ENCODE measurements at regions not wholly inside any gene's neighbourhood (a gene's known extent, or its start where the extent isn't known, plus 50 kb on each side); places are given as distances from the start of the nearest gene placed in this dataset.

GRCh38 chr22:48192920-48193319 lies 1430.5 kb downstream of the TBC1D22A start:
- DNase-seq: no peak
- Histone ChIP-seq H3K9me3 (peaks cover 0 to 46% (median 18%) of the 10 kb centered on the region in 12 donors), H3K4me3 (no peak overlapping the region), H3K27ac (no peak overlapping the region), H3K4me1 (no peaks in the 10 kb centered on the region), H3K36me3 (no peaks in the 10 kb centered on the region), H3K27me3 (peaks cover 0 to 5% (median 0%) of the 10 kb centered on the region in 9 donors)
- intact Hi-C loops (cut with DNase I): loop anchor here in 1 of 10 donors (10.0 kb wide), 1 partner anchor 62 kb away; no protein-coding TSS in a partner anchor
- WGBS, 4 donors: 84 to 96% (median 86%) methylated on average over 3 of the region's 3 CpGs
- no peak for ATAC-seq
- TF ChIP-seq POLR2A (IDR thresholded peaks at IDR 0.05): no peak
- TF ChIP-seq, protein P1, sequence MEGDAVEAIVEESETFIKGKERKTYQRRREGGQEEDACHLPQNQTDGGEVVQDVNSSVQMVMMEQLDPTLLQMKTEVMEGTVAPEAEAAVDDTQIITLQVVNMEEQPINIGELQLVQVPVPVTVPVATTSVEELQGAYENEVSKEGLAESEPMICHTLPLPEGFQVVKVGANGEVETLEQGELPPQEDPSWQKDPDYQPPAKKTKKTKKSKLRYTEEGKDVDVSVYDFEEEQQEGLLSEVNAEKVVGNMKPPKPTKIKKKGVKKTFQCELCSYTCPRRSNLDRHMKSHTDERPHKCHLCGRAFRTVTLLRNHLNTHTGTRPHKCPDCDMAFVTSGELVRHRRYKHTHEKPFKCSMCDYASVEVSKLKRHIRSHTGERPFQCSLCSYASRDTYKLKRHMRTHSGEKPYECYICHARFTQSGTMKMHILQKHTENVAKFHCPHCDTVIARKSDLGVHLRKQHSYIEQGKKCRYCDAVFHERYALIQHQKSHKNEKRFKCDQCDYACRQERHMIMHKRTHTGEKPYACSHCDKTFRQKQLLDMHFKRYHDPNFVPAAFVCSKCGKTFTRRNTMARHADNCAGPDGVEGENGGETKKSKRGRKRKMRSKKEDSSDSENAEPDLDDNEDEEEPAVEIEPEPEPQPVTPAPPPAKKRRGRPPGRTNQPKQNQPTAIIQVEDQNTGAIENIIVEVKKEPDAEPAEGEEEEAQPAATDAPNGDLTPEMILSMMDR (IDR thresholded peaks at IDR 0.05): no peak

DNA sequence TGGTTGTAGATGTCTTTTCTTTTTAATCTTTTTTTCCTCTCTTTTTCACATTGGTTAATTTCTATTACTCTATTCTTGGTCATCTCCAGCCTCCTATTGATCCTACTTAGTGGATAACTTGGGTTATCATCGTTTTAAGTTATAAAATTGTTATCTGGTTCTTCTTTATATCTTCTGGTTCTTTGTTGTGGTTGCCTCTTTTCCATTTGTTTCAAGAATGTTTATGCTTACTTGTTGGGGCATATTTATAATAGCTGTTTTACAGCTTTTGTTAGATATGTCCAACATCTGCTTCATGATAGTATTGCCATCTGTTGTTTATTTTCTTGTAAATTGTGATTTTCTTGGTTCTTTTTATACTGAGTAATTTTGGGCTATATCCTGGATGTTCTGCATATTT lies 1429.6 kb downstream of the TBC1D22A start:
- peaks cover 0 to 4% (median 0%) of the 10 kb centered on the region in 9 donors for H3K27me3 ChIP-seq
- no peak for DNase-seq
- WGBS, 4 donors: 28 to 41% (median 33%) methylated on average over 1 of the region's 1 CpG
- H3K4me1 ChIP-seq: no peaks in the 10 kb centered on the region
- H3K27ac ChIP-seq: no peak overlapping the region
- peaks cover 0 to 46% (median 18%) of the 10 kb centered on the region in 12 donors for H3K9me3 ChIP-seq
- no peaks in the 10 kb centered on the region for H3K36me3 ChIP-seq
- no peak overlapping the region for H3K4me3 ChIP-seq
- intact Hi-C loops (cut with DNase I): loop anchor here in 1 of 10 donors (10.0 kb wide), 1 partner anchor 63 kb away; no protein-coding TSS in a partner anchor
- no peak for ATAC-seq
- no peak for TF ChIP-seq POLR2A (IDR thresholded peaks at IDR 0.05)
- TF ChIP-seq, protein P1 (IDR thresholded peaks at IDR 0.05): no peak

GRCh38 chr22:48188231-48188721 lies 1425.8 kb downstream of the TBC1D22A start:
- Histone ChIP-seq H3K4me1 (no peaks in the 10 kb centered on the region), H3K4me3 (no peak overlapping the region), H3K36me3 (no peaks in the 10 kb centered on the region), H3K9me3 (peaks cover 0 to 46% (median 18%) of the 10 kb centered on the region in 12 donors), H3K27me3 (peaks cover 0 to 4% (median 0%) of the 10 kb centered on the region in 9 donors), H3K27ac (no peak overlapping the region)
- DNase-seq (no peak), ATAC-seq (no peak)
- TF ChIP-seq, protein P1 (IDR thresholded peaks at IDR 0.05): no peak
- TF ChIP-seq POLR2A (IDR thresholded peaks at IDR 0.05): no peak
- 68 to 80% (median 75%) methylated on average over 7 of the region's 7 CpGs for WGBS, 4 donors
- intact Hi-C loops (cut with DNase I): no loop called here

DNA sequence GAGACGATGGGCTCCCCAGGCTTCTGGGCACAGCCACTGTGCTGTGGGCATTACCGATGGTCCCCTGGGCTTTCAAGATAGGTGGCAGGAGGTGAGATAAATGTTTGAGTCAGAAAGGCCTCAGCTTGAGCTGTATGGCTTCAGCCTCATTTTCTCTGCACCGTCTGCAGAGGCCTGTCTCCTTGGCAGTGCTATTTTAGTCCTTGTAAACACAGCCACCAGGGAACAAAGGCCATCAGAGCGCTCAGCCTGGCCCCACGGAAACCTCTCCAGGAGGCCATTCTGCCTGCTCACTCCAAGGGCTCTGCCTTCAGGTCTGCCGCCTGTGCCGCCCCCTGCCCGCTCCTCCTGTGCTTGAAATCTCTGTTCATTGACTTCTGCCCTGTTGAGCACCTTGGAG lies 1424.9 kb downstream of the TBC1D22A start:
- Histone ChIP-seq H3K9me3 (peaks cover 0 to 39% (median 18%) of the 10 kb centered on the region in 12 donors), H3K36me3 (no peaks in the 10 kb centered on the region), H3K27ac (no peak overlapping the region), H3K27me3 (peaks cover 0 to 8% (median 0%) of the 10 kb centered on the region in 9 donors), H3K4me1 (no peaks in the 10 kb centered on the region), H3K4me3 (no peak overlapping the region)
- DNase-seq: no peak
- TF ChIP-seq POLR2A (IDR thresholded peaks at IDR 0.05): no peak
- TF ChIP-seq, protein P1 (IDR thresholded peaks at IDR 0.05): no peak
- 29 to 51% (median 47%) methylated on average over 6 to 8 of the region's 8 CpGs for WGBS, 4 donors
- intact Hi-C loops (cut with DNase I): no loop called here
- no peak for ATAC-seq

Measured in heart left ventricle (tissue), 16 donors.